22Rv1 (cell line): ENCODE measurements at regions not wholly inside any gene's neighbourhood (a gene's known extent, or its start where the extent isn't known, plus 50 kb on each side); places are given as distances from the start of the nearest gene placed in this dataset.

Experiments used
- ZFX ChIP-seq: fragments of 450-650 bp; IDR thresholded peaks from 2 replicates; pipeline ENCODE4 v1.6.1; 2017; ENCODE audit warnings: antibody characterized with exemption, borderline replicate concordance
- TF ChIP-seq, protein P1 (sequence below): fragments of 450-650 bp; IDR thresholded peaks from 2 replicates; pipeline ENCODE4 v1.5.1; 2017; ENCODE audit warnings: mild to moderate bottlenecking

DNA sequence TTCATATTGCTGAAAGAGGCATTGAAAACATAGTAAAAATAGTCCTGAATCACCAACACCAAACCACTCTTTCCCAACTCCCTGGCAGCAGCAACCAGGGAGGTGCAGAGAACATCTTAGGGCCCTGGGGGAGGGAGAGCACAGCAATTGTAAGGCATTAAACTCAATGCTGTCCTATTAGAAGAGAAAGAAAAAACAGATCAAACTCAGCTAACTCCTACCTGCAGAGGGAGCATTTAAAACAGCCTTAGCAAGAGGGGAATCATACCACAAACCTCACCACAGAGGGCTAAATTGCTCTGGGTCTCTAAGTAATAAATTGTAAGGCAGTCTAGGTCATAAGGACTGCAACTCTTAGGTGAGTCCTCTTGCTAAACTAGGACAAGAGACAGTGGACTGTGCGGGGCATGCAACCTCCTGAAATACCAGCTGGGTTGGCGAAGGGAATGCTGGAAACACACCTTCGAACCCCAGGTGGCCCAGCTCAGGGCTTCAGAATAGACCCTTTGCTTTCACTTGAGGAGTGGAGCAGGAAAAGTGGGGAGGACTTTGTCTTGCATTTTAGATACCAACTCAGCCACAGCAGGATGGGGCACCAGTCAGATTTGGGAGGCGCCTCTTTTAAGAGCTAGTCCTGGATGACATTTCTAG is 697.1 kb upstream of the FAT3 start:
- TF ChIP-seq, protein P1, sequence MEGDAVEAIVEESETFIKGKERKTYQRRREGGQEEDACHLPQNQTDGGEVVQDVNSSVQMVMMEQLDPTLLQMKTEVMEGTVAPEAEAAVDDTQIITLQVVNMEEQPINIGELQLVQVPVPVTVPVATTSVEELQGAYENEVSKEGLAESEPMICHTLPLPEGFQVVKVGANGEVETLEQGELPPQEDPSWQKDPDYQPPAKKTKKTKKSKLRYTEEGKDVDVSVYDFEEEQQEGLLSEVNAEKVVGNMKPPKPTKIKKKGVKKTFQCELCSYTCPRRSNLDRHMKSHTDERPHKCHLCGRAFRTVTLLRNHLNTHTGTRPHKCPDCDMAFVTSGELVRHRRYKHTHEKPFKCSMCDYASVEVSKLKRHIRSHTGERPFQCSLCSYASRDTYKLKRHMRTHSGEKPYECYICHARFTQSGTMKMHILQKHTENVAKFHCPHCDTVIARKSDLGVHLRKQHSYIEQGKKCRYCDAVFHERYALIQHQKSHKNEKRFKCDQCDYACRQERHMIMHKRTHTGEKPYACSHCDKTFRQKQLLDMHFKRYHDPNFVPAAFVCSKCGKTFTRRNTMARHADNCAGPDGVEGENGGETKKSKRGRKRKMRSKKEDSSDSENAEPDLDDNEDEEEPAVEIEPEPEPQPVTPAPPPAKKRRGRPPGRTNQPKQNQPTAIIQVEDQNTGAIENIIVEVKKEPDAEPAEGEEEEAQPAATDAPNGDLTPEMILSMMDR = no peak
- no peak for TF ChIP-seq ZFX
